ENCODE measurements at regions not wholly inside any gene's neighbourhood (a gene's known extent, or its start where the extent isn't known, plus 50 kb on each side); places are given as distances from the start of the nearest gene placed in this dataset.

DNA sequence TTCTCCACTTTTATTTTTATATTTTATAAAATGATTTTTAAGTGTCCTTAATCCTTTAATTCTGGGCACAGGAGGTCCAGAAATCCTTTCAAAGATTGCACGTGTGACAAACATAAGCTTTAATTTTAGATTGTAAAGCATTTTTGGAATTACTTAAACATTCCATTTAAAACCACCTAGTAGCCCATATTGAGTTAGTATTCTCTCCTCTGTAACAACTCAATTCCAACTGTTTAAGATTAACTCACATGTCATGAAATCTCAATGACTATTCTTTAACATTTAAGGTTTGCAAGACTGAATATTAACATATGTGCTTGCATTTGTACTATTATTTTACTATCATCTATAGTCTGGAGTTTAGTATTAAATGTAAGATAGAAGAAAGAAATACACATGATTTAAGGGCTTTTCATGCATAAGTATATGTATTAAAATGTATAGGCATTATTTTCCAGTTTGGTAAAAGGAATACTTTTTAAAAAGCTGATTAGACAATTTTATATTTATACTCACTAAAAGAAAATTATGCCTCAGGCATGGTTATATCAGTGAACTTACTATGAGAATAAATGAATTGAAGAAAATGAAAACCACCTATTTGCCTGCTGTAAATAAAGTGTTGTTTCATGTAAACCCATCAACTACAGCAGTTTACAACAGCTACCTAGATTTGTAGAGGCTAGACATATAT, 776.9 kb downstream of the SLC6A15 start:
- TF ChIP-seq CTCF (IDR thresholded peaks at IDR 0.05; ENCODE audit: unreplicated experiment in 3 of 3): no peak
- Mint-ChIP-seq H3K4me1 (no peaks in the 10 kb centered on the region), H3K36me3 (ENCODE audit: low read depth) (no peaks in the 10 kb centered on the region), H3K9me3 (no peaks in the 10 kb centered on the region), H3K27me3 (ENCODE audit: low read depth) (no peaks in the 10 kb centered on the region), H3K4me3 (no peak overlapping the region), H3K27ac (no peak overlapping the region)

- H3K36me3 Mint-ChIP-seq (ENCODE audit: low read depth): no peaks in the 10 kb centered on the region
- H3K27me3 Mint-ChIP-seq (ENCODE audit: low read depth): no peaks in the 10 kb centered on the region
- no peak for TF ChIP-seq CTCF (IDR thresholded peaks at IDR 0.05; ENCODE audit: unreplicated experiment in 3 of 3)
- no peak overlapping the region for H3K4me3 Mint-ChIP-seq
- H3K4me1 Mint-ChIP-seq: no peaks in the 10 kb centered on the region
- no peak overlapping the region for H3K27ac Mint-ChIP-seq
- no peaks in the 10 kb centered on the region for H3K9me3 Mint-ChIP-seq
Measured at GRCh38 chr12:84134797-84135366, 777.7 kb downstream of the SLC6A15 start.

GRCh38 chr12:84131076-84131475, 781.5 kb downstream of the SLC6A15 start:
- Mint-ChIP-seq H3K4me3 (no peak overlapping the region), H3K27me3 (ENCODE audit: low read depth) (no peaks in the 10 kb centered on the region), H3K36me3 (ENCODE audit: low read depth) (no peaks in the 10 kb centered on the region), H3K27ac (no peak overlapping the region), H3K4me1 (no peaks in the 10 kb centered on the region), H3K9me3 (no peaks in the 10 kb centered on the region)
- no peak for TF ChIP-seq CTCF (IDR thresholded peaks at IDR 0.05; ENCODE audit: unreplicated experiment in 3 of 3)

GRCh38 chr12:84128117-84128991, 784.2 kb downstream of the SLC6A15 start:
- H3K9me3 Mint-ChIP-seq: no peaks in the 10 kb centered on the region
- no peak overlapping the region for H3K4me3 Mint-ChIP-seq
- no peaks in the 10 kb centered on the region for H3K36me3 Mint-ChIP-seq (ENCODE audit: low read depth)
- TF ChIP-seq CTCF (IDR thresholded peaks at IDR 0.05; ENCODE audit: unreplicated experiment in 3 of 3): no peak
- no peaks in the 10 kb centered on the region for H3K27me3 Mint-ChIP-seq (ENCODE audit: low read depth)
- no peaks in the 10 kb centered on the region for H3K4me1 Mint-ChIP-seq
- no peak overlapping the region for H3K27ac Mint-ChIP-seq

- Mint-ChIP-seq H3K27me3 (ENCODE audit: low read depth) (no peaks in the 10 kb centered on the region), H3K27ac (no peak overlapping the region), H3K4me1 (no peaks in the 10 kb centered on the region), H3K36me3 (ENCODE audit: low read depth) (no peaks in the 10 kb centered on the region), H3K9me3 (no peaks in the 10 kb centered on the region), H3K4me3 (no peak overlapping the region)
- no peak for TF ChIP-seq CTCF (IDR thresholded peaks at IDR 0.05; ENCODE audit: unreplicated experiment in 3 of 3)
Measured at GRCh38 chr12:84124211-84124610, 788.4 kb downstream of the SLC6A15 start.
